ENCODE measurements at regions not wholly inside any gene's neighbourhood (a gene's known extent, or its start where the extent isn't known, plus 50 kb on each side); places are given as distances from the start of the nearest gene placed in this dataset.

DNA sequence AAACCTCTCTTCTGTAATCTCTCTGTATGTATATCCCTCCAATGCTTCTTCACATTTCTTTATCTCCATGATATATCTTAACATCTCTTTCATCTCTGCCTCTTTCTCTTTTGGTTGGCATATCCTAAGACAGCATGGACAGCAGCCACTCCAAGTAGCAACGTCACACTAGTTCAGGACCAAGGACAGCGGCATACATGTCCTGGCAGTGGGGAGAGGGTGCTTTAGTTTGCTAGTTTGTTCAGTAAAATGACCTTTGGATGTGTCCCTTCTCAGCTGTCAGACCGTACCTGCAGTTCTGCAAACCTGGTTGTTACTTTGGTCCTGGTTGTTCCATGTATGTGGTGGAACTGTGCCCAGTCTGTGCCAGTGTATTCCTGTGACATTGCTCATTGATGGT lies 225.6 kb upstream of the ROPN1 start:
- ChIA-PET CTCF (no interaction called here), POLR2A (no interaction called here)
- intact Hi-C loops (cut with micrococcal nuclease; ENCODE audit: unreplicated experiment): no loop called here
- Histone ChIP-seq H3K4me1 (ENCODE audit: control insufficient read depth, insufficient read depth, low read length) (no peaks in the 10 kb centered on the region), H3K36me3 (ENCODE audit: control insufficient read depth, insufficient read depth, low read length) (no peaks in the 10 kb centered on the region), H3K27ac (ENCODE audit: low read length) (no peak overlapping the region), H3K4me3 (ENCODE audit: low read depth in 2 of 2, low read length in 2 of 2) (no peak overlapping the region), H3K27me3 (ENCODE audit: control insufficient read depth, insufficient read depth, low read length) (peaks cover 9% of the 10 kb centered on the region), H3K9me3 (ENCODE audit: control insufficient read depth, insufficient read depth, low read depth, low read length) (no peaks in the 10 kb centered on the region)
- no peak for ATAC-seq
- TF ChIP-seq, protein P1, sequence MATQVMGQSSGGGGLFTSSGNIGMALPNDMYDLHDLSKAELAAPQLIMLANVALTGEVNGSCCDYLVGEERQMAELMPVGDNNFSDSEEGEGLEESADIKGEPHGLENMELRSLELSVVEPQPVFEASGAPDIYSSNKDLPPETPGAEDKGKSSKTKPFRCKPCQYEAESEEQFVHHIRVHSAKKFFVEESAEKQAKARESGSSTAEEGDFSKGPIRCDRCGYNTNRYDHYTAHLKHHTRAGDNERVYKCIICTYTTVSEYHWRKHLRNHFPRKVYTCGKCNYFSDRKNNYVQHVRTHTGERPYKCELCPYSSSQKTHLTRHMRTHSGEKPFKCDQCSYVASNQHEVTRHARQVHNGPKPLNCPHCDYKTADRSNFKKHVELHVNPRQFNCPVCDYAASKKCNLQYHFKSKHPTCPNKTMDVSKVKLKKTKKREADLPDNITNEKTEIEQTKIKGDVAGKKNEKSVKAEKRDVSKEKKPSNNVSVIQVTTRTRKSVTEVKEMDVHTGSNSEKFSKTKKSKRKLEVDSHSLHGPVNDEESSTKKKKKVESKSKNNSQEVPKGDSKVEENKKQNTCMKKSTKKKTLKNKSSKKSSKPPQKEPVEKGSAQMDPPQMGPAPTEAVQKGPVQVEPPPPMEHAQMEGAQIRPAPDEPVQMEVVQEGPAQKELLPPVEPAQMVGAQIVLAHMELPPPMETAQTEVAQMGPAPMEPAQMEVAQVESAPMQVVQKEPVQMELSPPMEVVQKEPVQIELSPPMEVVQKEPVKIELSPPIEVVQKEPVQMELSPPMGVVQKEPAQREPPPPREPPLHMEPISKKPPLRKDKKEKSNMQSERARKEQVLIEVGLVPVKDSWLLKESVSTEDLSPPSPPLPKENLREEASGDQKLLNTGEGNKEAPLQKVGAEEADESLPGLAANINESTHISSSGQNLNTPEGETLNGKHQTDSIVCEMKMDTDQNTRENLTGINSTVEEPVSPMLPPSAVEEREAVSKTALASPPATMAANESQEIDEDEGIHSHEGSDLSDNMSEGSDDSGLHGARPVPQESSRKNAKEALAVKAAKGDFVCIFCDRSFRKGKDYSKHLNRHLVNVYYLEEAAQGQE (IDR thresholded peaks at IDR 0.05; ENCODE audit: insufficient read depth in 1 of 2, low read depth in 2 of 2, low read length in 1 of 2): peak; percentile 91 to 93
- no peak for TF ChIP-seq SIN3A (IDR thresholded peaks at IDR 0.05; ENCODE audit: borderline replicate concordance, insufficient read depth, low read depth, low read length)
- DNase-seq (ENCODE audit: low read depth, low spot score): no peak
- in situ Hi-C loops (cut with HindIII; ENCODE audit: low pct_unique_long_range_greater_than_20kb, low sequenced_read_pairs): no loop called here
- BruUV-seq (replicated peaks): no TSS peak

DNA sequence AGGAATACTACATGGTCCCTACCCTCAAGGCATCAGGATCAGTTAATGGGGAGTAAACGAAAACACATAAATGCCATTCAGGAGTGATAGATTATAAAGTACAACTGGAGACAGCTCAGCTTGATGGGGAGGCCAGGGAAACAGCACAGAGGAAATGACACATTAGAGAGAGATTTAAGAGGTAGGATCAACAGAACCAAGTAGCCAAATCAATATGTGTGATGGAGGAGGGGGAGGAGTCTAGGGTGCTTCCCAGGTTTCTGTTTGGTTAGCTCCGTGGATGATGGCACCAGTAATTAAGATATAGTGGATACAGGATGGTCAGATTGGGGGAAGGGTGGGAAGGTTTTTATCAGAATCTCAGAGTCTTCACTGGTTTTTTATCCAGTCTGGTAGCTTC lies 229.5 kb upstream of the ROPN1 start:
- no TSS peak for BruUV-seq (replicated peaks)
- peaks cover 16% of the 10 kb centered on the region for H3K27me3 ChIP-seq (ENCODE audit: control insufficient read depth, insufficient read depth, low read length)
- no peaks in the 10 kb centered on the region for H3K9me3 ChIP-seq (ENCODE audit: control insufficient read depth, insufficient read depth, low read depth, low read length)
- no peaks in the 10 kb centered on the region for H3K36me3 ChIP-seq (ENCODE audit: control insufficient read depth, insufficient read depth, low read length)
- DNase-seq (ENCODE audit: low read depth, low spot score) (no peak), ATAC-seq (no peak)
- no peak overlapping the region for H3K27ac ChIP-seq (ENCODE audit: low read length)
- CTCF ChIA-PET: no interaction called here
- POLR2A ChIA-PET: no interaction called here
- no peak overlapping the region for H3K4me3 ChIP-seq (ENCODE audit: low read depth in 2 of 2, low read length in 2 of 2)
- no peaks in the 10 kb centered on the region for H3K4me1 ChIP-seq (ENCODE audit: control insufficient read depth, insufficient read depth, low read length)
- TF ChIP-seq, protein P1 (IDR thresholded peaks at IDR 0.05; ENCODE audit: insufficient read depth in 1 of 2, low read depth in 2 of 2, low read length in 1 of 2): no peak
- TF ChIP-seq, protein P2, sequence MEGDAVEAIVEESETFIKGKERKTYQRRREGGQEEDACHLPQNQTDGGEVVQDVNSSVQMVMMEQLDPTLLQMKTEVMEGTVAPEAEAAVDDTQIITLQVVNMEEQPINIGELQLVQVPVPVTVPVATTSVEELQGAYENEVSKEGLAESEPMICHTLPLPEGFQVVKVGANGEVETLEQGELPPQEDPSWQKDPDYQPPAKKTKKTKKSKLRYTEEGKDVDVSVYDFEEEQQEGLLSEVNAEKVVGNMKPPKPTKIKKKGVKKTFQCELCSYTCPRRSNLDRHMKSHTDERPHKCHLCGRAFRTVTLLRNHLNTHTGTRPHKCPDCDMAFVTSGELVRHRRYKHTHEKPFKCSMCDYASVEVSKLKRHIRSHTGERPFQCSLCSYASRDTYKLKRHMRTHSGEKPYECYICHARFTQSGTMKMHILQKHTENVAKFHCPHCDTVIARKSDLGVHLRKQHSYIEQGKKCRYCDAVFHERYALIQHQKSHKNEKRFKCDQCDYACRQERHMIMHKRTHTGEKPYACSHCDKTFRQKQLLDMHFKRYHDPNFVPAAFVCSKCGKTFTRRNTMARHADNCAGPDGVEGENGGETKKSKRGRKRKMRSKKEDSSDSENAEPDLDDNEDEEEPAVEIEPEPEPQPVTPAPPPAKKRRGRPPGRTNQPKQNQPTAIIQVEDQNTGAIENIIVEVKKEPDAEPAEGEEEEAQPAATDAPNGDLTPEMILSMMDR (IDR thresholded peaks at IDR 0.05): no peak
- TF ChIP-seq TCF7L2 (IDR thresholded peaks at IDR 0.05; ENCODE audit: low read depth, low read length) (no peak), SIN3A (IDR thresholded peaks at IDR 0.05; ENCODE audit: borderline replicate concordance, insufficient read depth, low read depth, low read length) (no peak), POLR2AphosphoS5 (IDR thresholded peaks at IDR 0.05; ENCODE audit: low read depth, low read length) (no peak)
- in situ Hi-C loops (cut with HindIII; ENCODE audit: low pct_unique_long_range_greater_than_20kb, low sequenced_read_pairs): no loop called here
- intact Hi-C loops (cut with micrococcal nuclease; ENCODE audit: unreplicated experiment): no loop called here
